H1 (cell line): ENCODE measurements at regions not wholly inside any gene's neighbourhood (a gene's known extent, or its start where the extent isn't known, plus 50 kb on each side); places are given as distances from the start of the nearest gene placed in this dataset.

ENCODE experiments used
- ATF3 ChIP-seq: IDR thresholded peaks from 2 replicates; pipeline ENCODE4 v1.6.1; 2011; ENCODE audit warnings: low read depth, mild to moderate bottlenecking, low read length; ENCODE audit not compliant: insufficient read depth
- CTCF ChIP-seq, 3 experiments: IDR thresholded peaks; 1 replicate in 2 of 3; 2 replicates in 1 of 3; pipeline versions ENCODE4 v1.5.1 to v1.6.1; 2011; ENCODE audit warnings: low read length in 3 of 3, mild to moderate bottlenecking in 3 of 3, inconsistent platforms in 2 of 3, low read depth in 1 of 3, moderate library complexity in 1 of 3; ENCODE audit not compliant: insufficient read depth in 1 of 3; ENCODE audit errors: control extremely low read depth in 1 of 3
- EP300 ChIP-seq, 2 experiments: IDR thresholded peaks; 1 replicate in 1 of 2; 2 replicates in 1 of 2; pipeline ENCODE4 v1.6.1; 2011 to 2012; ENCODE audit warnings: low read depth in 2 of 2, low read length in 2 of 2, mild to moderate bottlenecking in 2 of 2, borderline replicate concordance in 1 of 2, inconsistent platforms in 1 of 2, moderate library complexity in 1 of 2
- MAFK ChIP-seq: IDR thresholded peaks from 2 replicates; pipeline ENCODE4 v1.6.1; 2012; ENCODE audit warnings: low read depth, mild to moderate bottlenecking, improper control_type of control experiment, low read length
- MAX ChIP-seq: IDR thresholded peaks from 2 replicates; pipeline ENCODE4 v1.6.1; 2012; ENCODE audit warnings: inconsistent platforms
- PHF8 ChIP-seq: fragments of 200-600 bp; sonication (generic); conservative IDR thresholded peaks from 2 replicates; pipeline ENCODE4 v1.7.1; 2012; ENCODE audit warnings: low read depth, mild to moderate bottlenecking, inconsistent platforms, low read length, moderate library complexity
- POLR2A ChIP-seq, 2 experiments: IDR thresholded peaks; 1 replicate in 1 of 2; 2 replicates in 1 of 2; pipeline ENCODE4 v1.6.1; 2011; ENCODE audit warnings: low read depth in 2 of 2, low read length in 2 of 2, mild to moderate bottlenecking in 2 of 2; ENCODE audit errors: control extremely low read depth in 1 of 2
- RFX5 ChIP-seq: IDR thresholded peaks from 2 replicates; pipeline ENCODE4 v1.6.1; 2011; ENCODE audit warnings: low read depth, low read length, improper control_type of control experiment, borderline replicate concordance
- SIN3A ChIP-seq, 2 experiments: IDR thresholded peaks in 1 of 2; conservative IDR thresholded peaks in 1 of 2; 2 replicates each; pipeline ENCODE4 v1.6.1; 2011 to 2012; ENCODE audit warnings: low read length in 2 of 2, improper control_type of control experiment in 1 of 2, low read depth in 1 of 2, mild to moderate bottlenecking in 1 of 2
- TAF1 ChIP-seq: IDR thresholded peaks from 2 replicates; pipeline ENCODE4 v1.6.1; 2011; ENCODE audit warnings: mild to moderate bottlenecking, low read depth, low read length
- TCF12 ChIP-seq: IDR thresholded peaks from 2 replicates; pipeline ENCODE4 v1.6.1; 2011; ENCODE audit warnings: low read depth, mild to moderate bottlenecking, low read length

- TF ChIP-seq EP300 (IDR thresholded peaks at IDR 0.05; ENCODE audit: borderline replicate concordance in 1 of 2, low read depth in 2 of 2, low read length in 2 of 2) = no peak
- TF ChIP-seq SIN3A (conservative IDR thresholded peaks at IDR 0.05 in 1 of 2, IDR thresholded peaks at IDR 0.05 in 1 of 2; ENCODE audit: low read depth in 1 of 2, low read length in 2 of 2) = no peak
- TF ChIP-seq RFX5 = no peak
- TF ChIP-seq CTCF (IDR thresholded peaks at IDR 0.05; ENCODE audit: control extremely low read depth in 1 of 3, insufficient read depth in 1 of 3, low read depth in 1 of 3, low read length in 3 of 3) = no peak
- no peak for TF ChIP-seq MAX
- no peak for TF ChIP-seq POLR2A (IDR thresholded peaks at IDR 0.05; ENCODE audit: control extremely low read depth in 1 of 2, low read depth in 2 of 2, low read length in 2 of 2)
- no peak for TF ChIP-seq ATF3
- no peak for TF ChIP-seq TCF12
- no peak for TF ChIP-seq PHF8
- TF ChIP-seq TAF1 = no peak
- no peak for TF ChIP-seq MAFK
These were observed 308.4 kb upstream of the GJE1 start for GRCh38 chr6:141824350-141824749.
